GM08714 (cell line): ENCODE measurements at regions not wholly inside any gene's neighbourhood (a gene's known extent, or its start where the extent isn't known, plus 50 kb on each side); places are given as distances from the start of the nearest gene placed in this dataset.

Experiments used
- H3K4me3 ChIP-seq: fragments of 200-500 bp; sonication (Bioruptor generic); 2 replicates; pipeline ENCODE4 v1.5.1; 2014; ENCODE audit warnings: mild to moderate bottlenecking, low read length, inconsistent platforms
- ZNF274 ChIP-seq: IDR thresholded peaks from 2 replicates; pipeline ENCODE4 v1.6.1; 2012; ENCODE audit warnings: mild to moderate bottlenecking, low read depth, low read length

GRCh38 chr9:119083673-119084072 lies 285.6 kb downstream of the BRINP1 start:
- TF ChIP-seq ZNF274, result no peak
- H3K4me3 ChIP-seq, result no peak overlapping the region

DNA sequence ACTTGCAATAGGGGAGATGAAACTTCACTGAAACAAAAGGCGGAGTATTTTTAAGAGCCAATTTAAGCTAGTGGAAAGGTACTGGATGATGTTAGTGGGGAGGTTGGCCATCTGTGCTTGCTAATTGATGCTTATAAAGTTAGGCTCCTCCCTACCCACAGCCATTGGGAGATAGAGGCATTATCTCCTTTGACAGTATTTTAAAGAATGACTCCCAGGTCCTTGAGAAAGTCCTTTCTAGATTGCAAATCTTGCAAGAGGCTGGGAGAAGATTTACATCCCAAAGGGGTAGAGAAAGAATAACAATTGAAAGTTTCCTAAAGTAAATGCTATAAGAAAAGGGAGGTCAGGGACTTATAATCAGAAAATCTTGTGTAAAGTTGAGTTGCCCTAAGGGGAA lies 282.6 kb downstream of the BRINP1 start:
- no peak for TF ChIP-seq ZNF274
- H3K4me3 ChIP-seq, result no peak overlapping the region

- no peak overlapping the region for H3K4me3 ChIP-seq
- TF ChIP-seq ZNF274, result no peak
Measured at GRCh38 chr9:119088002-119088547, 281.2 kb downstream of the BRINP1 start.

- no peak overlapping the region for H3K4me3 ChIP-seq
- no peak for TF ChIP-seq ZNF274
Measured at GRCh38 chr9:119091074-119091473, 278.2 kb downstream of the BRINP1 start.

- no peak for TF ChIP-seq ZNF274
- H3K4me3 ChIP-seq, result no peak overlapping the region
Measured at GRCh38 chr9:119092125-119092524, 277.1 kb downstream of the BRINP1 start.

DNA sequence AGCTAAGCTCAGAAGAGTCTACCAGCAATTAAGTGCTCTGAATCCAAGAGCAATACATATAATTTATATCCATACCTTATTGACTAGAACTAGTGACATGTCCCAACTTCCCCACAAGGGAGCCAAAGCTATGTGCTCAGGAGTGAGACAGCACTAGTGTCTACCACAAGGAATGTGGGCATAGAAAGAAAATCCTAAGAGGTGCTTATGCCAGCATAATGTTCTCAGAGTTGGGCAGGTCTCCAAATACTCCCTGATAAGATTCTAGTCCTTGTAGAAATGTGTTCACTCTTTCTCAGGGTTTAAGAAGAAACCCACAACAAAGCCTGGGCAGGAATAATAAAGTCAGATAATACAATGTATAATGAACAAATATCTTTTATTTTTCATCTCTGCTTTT lies 275.1 kb downstream of the BRINP1 start:
- no peak overlapping the region for H3K4me3 ChIP-seq

DNA sequence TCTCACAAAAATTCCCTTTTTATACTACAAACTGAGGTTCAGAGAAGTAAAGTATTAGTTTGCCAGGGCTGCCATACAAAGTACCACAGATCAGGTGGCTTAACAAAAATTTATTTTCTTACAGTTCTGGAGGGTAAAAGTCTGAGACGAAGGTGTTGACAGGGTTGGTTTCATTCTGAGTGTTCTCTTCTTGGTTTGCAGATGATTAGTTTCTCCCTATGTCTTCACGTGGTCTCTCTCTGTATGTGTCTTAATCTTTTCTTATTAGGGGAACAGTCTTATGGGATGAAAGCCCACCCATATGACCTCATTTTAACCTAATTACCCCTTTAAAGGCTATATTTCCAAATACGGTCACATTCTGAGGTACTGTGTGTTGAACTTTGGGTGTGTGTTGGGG lies 274.2 kb downstream of the BRINP1 start:
- TF ChIP-seq ZNF274, result no peak

More for the DNA sequence above, 275.1 kb downstream of the BRINP1 start:
- no peak for TF ChIP-seq ZNF274

DNA sequence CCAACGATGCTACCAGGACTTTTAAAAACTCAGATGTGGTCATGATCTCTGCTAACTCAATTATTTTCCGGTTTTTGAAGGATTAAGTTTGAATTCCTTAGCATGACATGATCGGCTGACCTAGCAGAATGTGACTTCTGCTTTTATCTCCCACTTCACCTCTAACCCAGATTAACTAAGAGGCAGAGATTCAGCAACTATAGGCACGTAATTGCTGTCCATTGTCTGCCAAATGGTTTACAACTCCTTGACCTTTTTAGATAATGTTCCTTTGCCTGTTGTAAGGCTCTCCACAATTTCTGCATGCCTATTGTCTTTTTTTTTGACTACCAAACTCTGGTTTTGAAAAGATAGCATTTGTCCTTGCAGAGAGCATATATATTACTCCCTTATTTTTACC lies 268.2 kb downstream of the BRINP1 start:
- TF ChIP-seq ZNF274, result no peak

More for the DNA sequence above, 274.2 kb downstream of the BRINP1 start:
- no peak overlapping the region for H3K4me3 ChIP-seq

GRCh38 chr9:119114681-119115080 lies 254.6 kb downstream of the BRINP1 start:
- TF ChIP-seq ZNF274, result no peak
- H3K4me3 ChIP-seq, result no peak overlapping the region

More for the DNA sequence above, 268.2 kb downstream of the BRINP1 start:
- H3K4me3 ChIP-seq, result no peak overlapping the region
